Sigmoid colon (tissue), 6 donors: ENCODE measurements at regions not wholly inside any gene's neighbourhood (a gene's known extent, or its start where the extent isn't known, plus 50 kb on each side); places are given as distances from the start of the nearest gene placed in this dataset.

Experiments used
- DNase-seq: peaks from one replicate; pipeline ENCODE4 v3.0.0-alpha.2; 2019
- H3K27ac ChIP-seq, 4 donors: fragments of 200-600 bp; sonication (generic); one replicate each; pipeline ENCODE4 v1.5.1; 2016 to 2019; ENCODE audit warnings: mild to moderate bottlenecking in 1 of 4
- H3K27me3 ChIP-seq, 3 donors: fragments of 200-600 bp; sonication (generic); one replicate each; pipeline ENCODE4 v1.5.1; 2019; ENCODE audit warnings: mild to moderate bottlenecking in 1 of 3
- H3K36me3 ChIP-seq, 4 donors: fragments of 200-600 bp; sonication (generic); one replicate each; pipeline ENCODE4 v1.5.1; 2016 to 2019
- H3K4me1 ChIP-seq, 4 donors: fragments of 200-600 bp; sonication (generic); one replicate each; pipeline ENCODE4 v1.5.1; 2017 to 2019
- H3K4me3 ChIP-seq, 4 donors: fragments of 200-600 bp; sonication (generic); one replicate each; pipeline ENCODE4 v1.5.1; 2017 to 2019; ENCODE audit warnings: mild to moderate bottlenecking in 2 of 4, moderate library complexity in 1 of 4
- H3K9me3 ChIP-seq, 4 donors: fragments of 200-600 bp in 3 of 4; sonication (generic) in 3 of 4; one replicate each; pipeline versions ENCODE4 v1.5.1 to v1.6.1; 2013 to 2019
- EP300 ChIP-seq, 4 donors: sonication (generic); formaldehyde crosslinking; IDR thresholded peaks; one replicate each; pipeline ENCODE4 v1.6.1; 2017; ENCODE audit warnings: antibody characterized with exemption in 4 of 4
- POLR2A ChIP-seq, 2 donors: fragments of 450-650 bp; IDR thresholded peaks; one replicate each; pipeline ENCODE4 v1.6.1; 2016; ENCODE audit warnings: antibody characterized with exemption in 2 of 2, mild to moderate bottlenecking in 2 of 2, moderate library complexity in 2 of 2
- POLR2AphosphoS5 ChIP-seq, 4 donors: sonication (generic); formaldehyde crosslinking; IDR thresholded peaks; one replicate each; pipeline ENCODE4 v1.6.1; 2017; ENCODE audit warnings: antibody characterized with exemption in 4 of 4
- WGBS, 2 donors: extraction: QIAGEN DNeasy Blood & Tissue Kit; methylation state at CpG; one replicate each; pipeline ENCODE4 v1.1.7; 2013; 5-methylcytosine and 5-hydroxymethylcytosine counted together
- intact Hi-C: fragments of 100-400 bp; cut with DNase I; formaldehyde crosslinking; loops from one replicate; pipeline ENCODE4 v1.15.1; 2023
- TF ChIP-seq, protein P1 (sequence below), 4 experiments: fragments of 450-650 bp in 3 of 4; fragments of 200-600 bp in 1 of 4; IDR thresholded peaks; one replicate each; pipeline ENCODE4 v1.5.1; 2016 to 2019; ENCODE audit warnings: antibody characterized with exemption in 4 of 4, mild to moderate bottlenecking in 3 of 4, moderate library complexity in 2 of 4
- donor health status: healthy with polysubstance abuse.
- donor health status: healthy.

DNA sequence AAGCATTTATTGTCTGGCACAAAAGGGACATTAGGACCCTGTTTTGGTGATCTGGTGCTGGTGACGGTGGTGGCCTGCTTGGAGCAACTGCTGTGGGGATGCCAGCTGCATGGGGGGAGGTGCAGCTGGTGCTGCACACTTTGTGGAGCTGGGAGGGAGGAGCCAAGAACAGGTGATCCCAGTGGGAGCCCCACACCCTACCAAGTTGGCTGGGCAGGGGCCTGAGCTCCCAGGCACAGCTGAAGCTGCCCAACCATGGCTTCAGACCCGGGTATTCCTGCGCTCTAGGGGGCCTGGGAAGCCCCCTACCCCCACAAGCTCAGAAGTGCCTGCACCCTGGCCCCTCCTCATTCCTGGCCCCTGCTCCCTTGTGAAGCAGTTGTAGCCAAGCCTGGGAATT lies 1512.5 kb downstream of the TECRL start:
- TF ChIP-seq POLR2A (IDR thresholded peaks at IDR 0.05): no peak
- H3K4me1 ChIP-seq: no peaks in the 10 kb centered on the region
- peaks cover 0 to 3% (median 0%) of the 10 kb centered on the region in 4 donors for H3K9me3 ChIP-seq
- no peak for DNase-seq
- H3K27ac ChIP-seq: no peak overlapping the region
- no peaks in the 10 kb centered on the region for H3K27me3 ChIP-seq
- H3K36me3 ChIP-seq: no peaks in the 10 kb centered on the region
- no peak overlapping the region for H3K4me3 ChIP-seq
- 80 to 84% methylated on average over 3 of the region's 3 CpGs for WGBS, 2 donors
- intact Hi-C loops: loop anchor here (1.0 kb wide), 1 partner anchor 11 kb away; no protein-coding TSS in a partner anchor

DNA sequence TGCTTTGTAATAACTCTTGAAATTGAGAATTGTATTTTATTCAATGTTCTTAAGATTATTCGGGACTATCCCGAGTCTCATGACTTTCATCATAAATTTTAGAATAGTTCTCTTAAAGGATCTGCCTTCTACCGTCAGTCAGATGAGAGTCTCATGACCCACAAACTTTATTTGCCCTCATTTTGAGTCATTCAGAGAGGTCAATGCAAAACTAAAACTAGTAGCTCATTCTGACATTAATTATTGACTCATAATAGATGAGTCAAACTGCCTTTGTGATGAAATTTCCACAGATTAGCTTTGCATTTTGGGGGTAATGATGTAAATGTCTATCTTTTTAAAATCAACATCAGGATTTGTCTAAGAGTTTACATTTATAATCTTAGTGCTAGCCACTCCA lies 1527.3 kb downstream of the TECRL start:
- H3K9me3 ChIP-seq: peaks cover 0 to under 1% (median 0%) of the 10 kb centered on the region in 4 donors
- DNase-seq: no peak
- intact Hi-C loops: no loop called here
- H3K4me3 ChIP-seq: no peak overlapping the region
- no peak overlapping the region for H3K27ac ChIP-seq
- no peaks in the 10 kb centered on the region for H3K27me3 ChIP-seq
- WGBS, 2 donors: 31 to 70% methylated on average over 3 of the region's 3 CpGs
- TF ChIP-seq POLR2AphosphoS5 (IDR thresholded peaks at IDR 0.05) (no peak), EP300 (IDR thresholded peaks at IDR 0.05) (no peak), POLR2A (IDR thresholded peaks at IDR 0.05) (no peak)
- TF ChIP-seq, protein P1, sequence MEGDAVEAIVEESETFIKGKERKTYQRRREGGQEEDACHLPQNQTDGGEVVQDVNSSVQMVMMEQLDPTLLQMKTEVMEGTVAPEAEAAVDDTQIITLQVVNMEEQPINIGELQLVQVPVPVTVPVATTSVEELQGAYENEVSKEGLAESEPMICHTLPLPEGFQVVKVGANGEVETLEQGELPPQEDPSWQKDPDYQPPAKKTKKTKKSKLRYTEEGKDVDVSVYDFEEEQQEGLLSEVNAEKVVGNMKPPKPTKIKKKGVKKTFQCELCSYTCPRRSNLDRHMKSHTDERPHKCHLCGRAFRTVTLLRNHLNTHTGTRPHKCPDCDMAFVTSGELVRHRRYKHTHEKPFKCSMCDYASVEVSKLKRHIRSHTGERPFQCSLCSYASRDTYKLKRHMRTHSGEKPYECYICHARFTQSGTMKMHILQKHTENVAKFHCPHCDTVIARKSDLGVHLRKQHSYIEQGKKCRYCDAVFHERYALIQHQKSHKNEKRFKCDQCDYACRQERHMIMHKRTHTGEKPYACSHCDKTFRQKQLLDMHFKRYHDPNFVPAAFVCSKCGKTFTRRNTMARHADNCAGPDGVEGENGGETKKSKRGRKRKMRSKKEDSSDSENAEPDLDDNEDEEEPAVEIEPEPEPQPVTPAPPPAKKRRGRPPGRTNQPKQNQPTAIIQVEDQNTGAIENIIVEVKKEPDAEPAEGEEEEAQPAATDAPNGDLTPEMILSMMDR (IDR thresholded peaks at IDR 0.05): no peak
- H3K4me1 ChIP-seq: no peaks in the 10 kb centered on the region
- H3K36me3 ChIP-seq: no peaks in the 10 kb centered on the region

DNA sequence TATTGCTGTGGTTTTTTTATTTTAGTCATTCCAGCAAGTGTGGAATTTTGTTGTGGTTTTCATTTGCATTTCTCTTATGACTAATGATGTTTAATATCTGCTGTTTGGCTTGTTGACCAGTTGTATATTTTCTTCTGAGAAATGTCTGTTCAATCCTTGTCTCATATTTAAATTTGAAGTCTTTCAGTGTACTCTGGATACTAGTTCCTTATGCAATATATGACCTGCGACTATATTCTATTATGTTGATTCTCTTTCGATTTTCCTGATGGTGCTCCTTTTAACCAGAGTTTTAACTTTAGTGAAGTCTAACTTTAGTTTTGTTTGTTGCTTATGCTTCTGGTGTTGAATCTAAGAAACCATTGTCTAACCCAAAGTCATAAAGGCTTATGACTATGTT lies 1528.0 kb downstream of the TECRL start:
- H3K4me3 ChIP-seq: no peak overlapping the region
- H3K27me3 ChIP-seq: no peaks in the 10 kb centered on the region
- WGBS, 2 donors: 28 to 77% methylated on average over 2 of the region's 2 CpGs
- DNase-seq: no peak
- intact Hi-C loops: no loop called here
- H3K4me1 ChIP-seq: no peaks in the 10 kb centered on the region
- no peak for TF ChIP-seq EP300 (IDR thresholded peaks at IDR 0.05)
- peaks cover 0 to 5% (median 0%) of the 10 kb centered on the region in 4 donors for H3K9me3 ChIP-seq
- no peak overlapping the region for H3K27ac ChIP-seq
- H3K36me3 ChIP-seq: no peaks in the 10 kb centered on the region

DNA sequence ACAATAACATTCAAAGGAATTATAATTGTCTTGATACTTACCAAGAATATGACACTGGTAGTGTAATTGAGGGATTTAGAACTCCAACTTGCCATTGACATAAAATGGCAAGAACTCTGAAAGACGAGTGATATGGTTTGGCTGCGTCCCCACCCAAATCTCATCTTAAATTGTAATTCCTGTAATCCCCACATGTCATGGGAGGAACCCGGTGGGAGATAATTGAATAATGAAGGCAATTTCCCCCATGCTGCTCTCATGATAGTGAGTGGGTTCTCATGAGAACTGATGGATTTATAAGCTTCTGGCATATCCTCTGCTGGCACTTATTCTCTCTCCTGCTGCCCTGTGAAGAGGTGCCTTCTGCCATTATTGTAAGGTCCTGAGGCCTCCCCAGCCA lies 1536.4 kb downstream of the TECRL start:
- intact Hi-C loops: no loop called here
- no peaks in the 10 kb centered on the region for H3K4me1 ChIP-seq
- H3K4me3 ChIP-seq: no peak overlapping the region
- H3K9me3 ChIP-seq: peaks cover 0 to 6% (median 3%) of the 10 kb centered on the region in 4 donors
- 89 to 94% methylated on average over 3 of the region's 3 CpGs for WGBS, 2 donors
- H3K36me3 ChIP-seq: no peaks in the 10 kb centered on the region
- no peak overlapping the region for H3K27ac ChIP-seq
- no peaks in the 10 kb centered on the region for H3K27me3 ChIP-seq
- TF ChIP-seq, protein P1 (IDR thresholded peaks at IDR 0.05): no peak
- TF ChIP-seq POLR2AphosphoS5 (IDR thresholded peaks at IDR 0.05) (no peak), EP300 (IDR thresholded peaks at IDR 0.05) (no peak), POLR2A (IDR thresholded peaks at IDR 0.05) (no peak)
- DNase-seq: no peak

DNA sequence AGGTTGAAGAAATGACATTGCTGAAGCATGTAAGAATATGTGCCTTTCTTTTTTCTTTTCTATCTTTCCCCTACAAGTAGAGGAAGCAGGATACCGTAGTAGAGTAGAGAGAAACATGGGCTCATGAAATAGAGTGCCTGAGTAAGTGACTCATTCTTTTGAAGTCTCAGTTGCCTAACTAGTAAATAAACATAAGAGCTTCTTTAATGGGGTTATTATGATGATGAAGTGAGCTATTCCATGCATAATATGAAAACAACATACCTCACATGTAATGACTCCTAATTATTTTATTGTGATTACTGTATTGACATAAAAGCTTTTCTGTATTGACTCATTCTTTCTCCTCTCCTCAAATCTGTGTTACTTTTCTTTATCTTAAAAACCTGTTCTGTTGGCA lies 1538.2 kb downstream of the TECRL start:
- H3K4me3 ChIP-seq: no peak overlapping the region
- H3K27ac ChIP-seq: no peak overlapping the region
- H3K4me1 ChIP-seq: no peaks in the 10 kb centered on the region
- DNase-seq: no peak
- no peaks in the 10 kb centered on the region for H3K36me3 ChIP-seq
- intact Hi-C loops: no loop called here
- TF ChIP-seq POLR2AphosphoS5 (IDR thresholded peaks at IDR 0.05): no peak
- TF ChIP-seq EP300 (IDR thresholded peaks at IDR 0.05): no peak
- no peak for TF ChIP-seq POLR2A (IDR thresholded peaks at IDR 0.05)
- TF ChIP-seq, protein P1 (IDR thresholded peaks at IDR 0.05): no peak
- H3K27me3 ChIP-seq: no peaks in the 10 kb centered on the region
- H3K9me3 ChIP-seq: peaks cover 0 to 6% (median 0%) of the 10 kb centered on the region in 4 donors
- WGBS, 2 donors: 11 to 41% methylated on average over 1 of the region's 1 CpG

DNA sequence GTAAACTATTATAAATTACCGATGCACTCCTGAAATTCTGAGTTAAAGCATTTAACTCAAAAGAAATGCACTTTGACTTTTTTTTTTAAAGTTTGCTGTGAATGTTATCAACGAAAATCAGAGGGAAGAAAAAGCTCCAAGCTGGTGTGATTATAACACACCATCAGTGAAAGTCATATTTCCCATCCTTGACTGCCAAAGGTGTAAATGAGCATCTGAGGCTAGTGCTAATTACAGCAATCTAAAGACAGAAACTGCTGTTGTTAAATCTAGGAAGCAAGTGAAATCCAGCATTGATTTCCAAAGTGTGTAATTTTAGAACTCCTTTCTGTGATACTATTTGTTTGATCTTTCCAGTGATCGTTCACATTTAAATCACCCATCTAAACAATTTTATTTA lies 1538.8 kb downstream of the TECRL start:
- no peak for DNase-seq
- H3K9me3 ChIP-seq: peaks cover 0 to 6% (median 0%) of the 10 kb centered on the region in 4 donors
- WGBS, 2 donors: 58 to 72% methylated on average over 3 of the region's 3 CpGs
- no peak overlapping the region for H3K27ac ChIP-seq
- H3K27me3 ChIP-seq: no peaks in the 10 kb centered on the region
- intact Hi-C loops: no loop called here
- TF ChIP-seq EP300 (IDR thresholded peaks at IDR 0.05) (no peak), POLR2A (IDR thresholded peaks at IDR 0.05) (no peak), POLR2AphosphoS5 (IDR thresholded peaks at IDR 0.05) (no peak)
- TF ChIP-seq, protein P1 (IDR thresholded peaks at IDR 0.05): no peak
- H3K4me1 ChIP-seq: no peaks in the 10 kb centered on the region
- no peaks in the 10 kb centered on the region for H3K36me3 ChIP-seq
- H3K4me3 ChIP-seq: no peak overlapping the region
